ENCODE measurements at regions not wholly inside any gene's neighbourhood (a gene's known extent, or its start where the extent isn't known, plus 50 kb on each side); places are given as distances from the start of the nearest gene placed in this dataset.

GRCh38 chr13:53342623-53343360 is 314.2 kb downstream of the OLFM4 start:
- no peaks in the 10 kb centered on the region for H3K9me3 ChIP-seq (ENCODE audit: control insufficient read depth, insufficient read depth, low read length)
- no peaks in the 10 kb centered on the region for H3K36me3 ChIP-seq (ENCODE audit: control insufficient read depth, insufficient read depth, low read length)
- no peak overlapping the region for H3K9ac ChIP-seq (ENCODE audit: low read depth, low read length)
- no peaks in the 10 kb centered on the region for H3K27me3 ChIP-seq (ENCODE audit: control insufficient read depth, insufficient read depth, low read length)
- H3K4me1 ChIP-seq (ENCODE audit: control insufficient read depth, insufficient read depth, low read length): peaks cover 24% of the 10 kb centered on the region
- H3K4me3 ChIP-seq (ENCODE audit: low read depth, low read length): no peak overlapping the region

GRCh38 chr13:53343361-53343744 is 314.7 kb downstream of the OLFM4 start:
- no peak overlapping the region for H3K4me3 ChIP-seq (ENCODE audit: low read depth, low read length)
- H3K4me1 ChIP-seq (ENCODE audit: control insufficient read depth, insufficient read depth, low read length): peaks cover 24% of the 10 kb centered on the region
- H3K9me3 ChIP-seq (ENCODE audit: control insufficient read depth, insufficient read depth, low read length): no peaks in the 10 kb centered on the region
- H3K36me3 ChIP-seq (ENCODE audit: control insufficient read depth, insufficient read depth, low read length): no peaks in the 10 kb centered on the region
- no peaks in the 10 kb centered on the region for H3K27me3 ChIP-seq (ENCODE audit: control insufficient read depth, insufficient read depth, low read length)
- no peak overlapping the region for H3K9ac ChIP-seq (ENCODE audit: low read depth, low read length)

- Histone ChIP-seq H3K9me3 (ENCODE audit: control insufficient read depth, insufficient read depth, low read length) (no peaks in the 10 kb centered on the region), H3K36me3 (ENCODE audit: control insufficient read depth, insufficient read depth, low read length) (no peaks in the 10 kb centered on the region), H3K9ac (ENCODE audit: low read depth, low read length) (no peak overlapping the region), H3K27me3 (ENCODE audit: control insufficient read depth, insufficient read depth, low read length) (peaks cover 6% of the 10 kb centered on the region), H3K4me1 (ENCODE audit: control insufficient read depth, insufficient read depth, low read length) (no peaks in the 10 kb centered on the region), H3K4me3 (ENCODE audit: low read depth, low read length) (no peak overlapping the region)
Measured at GRCh38 chr13:53351021-53351420, 322.4 kb downstream of the OLFM4 start.

GRCh38 chr13:53357582-53357981 is 329.0 kb downstream of the OLFM4 start:
- H3K27me3 ChIP-seq (ENCODE audit: control insufficient read depth, insufficient read depth, low read length): no peaks in the 10 kb centered on the region
- H3K4me3 ChIP-seq (ENCODE audit: low read depth, low read length): no peak overlapping the region
- no peaks in the 10 kb centered on the region for H3K9me3 ChIP-seq (ENCODE audit: control insufficient read depth, insufficient read depth, low read length)
- H3K9ac ChIP-seq (ENCODE audit: low read depth, low read length): no peak overlapping the region
- H3K36me3 ChIP-seq (ENCODE audit: control insufficient read depth, insufficient read depth, low read length): no peaks in the 10 kb centered on the region
- no peaks in the 10 kb centered on the region for H3K4me1 ChIP-seq (ENCODE audit: control insufficient read depth, insufficient read depth, low read length)

- Histone ChIP-seq H3K27me3 (ENCODE audit: control insufficient read depth, insufficient read depth, low read length) (no peaks in the 10 kb centered on the region), H3K4me1 (ENCODE audit: control insufficient read depth, insufficient read depth, low read length) (peaks cover 1% of the 10 kb centered on the region), H3K36me3 (ENCODE audit: control insufficient read depth, insufficient read depth, low read length) (no peaks in the 10 kb centered on the region), H3K9ac (ENCODE audit: low read depth, low read length) (no peak overlapping the region), H3K9me3 (ENCODE audit: control insufficient read depth, insufficient read depth, low read length) (no peaks in the 10 kb centered on the region), H3K4me3 (ENCODE audit: low read depth, low read length) (no peak overlapping the region)
Measured at GRCh38 chr13:53368948-53369347, 340.3 kb downstream of the OLFM4 start.

- Histone ChIP-seq H3K4me1 (ENCODE audit: control insufficient read depth, insufficient read depth, low read length) (peaks cover 4% of the 10 kb centered on the region), H3K9me3 (ENCODE audit: control insufficient read depth, insufficient read depth, low read length) (no peaks in the 10 kb centered on the region), H3K9ac (ENCODE audit: low read depth, low read length) (no peak overlapping the region), H3K4me3 (ENCODE audit: low read depth, low read length) (no peak overlapping the region), H3K27me3 (ENCODE audit: control insufficient read depth, insufficient read depth, low read length) (no peaks in the 10 kb centered on the region), H3K36me3 (ENCODE audit: control insufficient read depth, insufficient read depth, low read length) (no peaks in the 10 kb centered on the region)
Measured at GRCh38 chr13:53379485-53379884, 350.9 kb downstream of the OLFM4 start.

GRCh38 chr13:53382008-53382407 is 353.4 kb downstream of the OLFM4 start:
- Histone ChIP-seq H3K9ac (ENCODE audit: low read depth, low read length) (no peak overlapping the region), H3K9me3 (ENCODE audit: control insufficient read depth, insufficient read depth, low read length) (no peaks in the 10 kb centered on the region), H3K4me3 (ENCODE audit: low read depth, low read length) (no peak overlapping the region), H3K27me3 (ENCODE audit: control insufficient read depth, insufficient read depth, low read length) (no peaks in the 10 kb centered on the region), H3K36me3 (ENCODE audit: control insufficient read depth, insufficient read depth, low read length) (no peaks in the 10 kb centered on the region), H3K4me1 (ENCODE audit: control insufficient read depth, insufficient read depth, low read length) (no peaks in the 10 kb centered on the region)

GRCh38 chr13:53398051-53398450 is 369.4 kb downstream of the OLFM4 start:
- no peaks in the 10 kb centered on the region for H3K9me3 ChIP-seq (ENCODE audit: control insufficient read depth, insufficient read depth, low read length)

GRCh38 chr13:53405616-53406015 is 377.0 kb downstream of the OLFM4 start:
- Histone ChIP-seq H3K36me3 (ENCODE audit: control insufficient read depth, insufficient read depth, low read length) (no peaks in the 10 kb centered on the region), H3K4me3 (ENCODE audit: low read depth, low read length) (no peak overlapping the region), H3K9me3 (ENCODE audit: control insufficient read depth, insufficient read depth, low read length) (no peaks in the 10 kb centered on the region), H3K9ac (ENCODE audit: low read depth, low read length) (no peak overlapping the region), H3K4me1 (ENCODE audit: control insufficient read depth, insufficient read depth, low read length) (no peaks in the 10 kb centered on the region), H3K27me3 (ENCODE audit: control insufficient read depth, insufficient read depth, low read length) (no peaks in the 10 kb centered on the region)

More at GRCh38 chr13:53398051-53398450, 369.4 kb downstream of the OLFM4 start:
- no peak overlapping the region for H3K4me3 ChIP-seq (ENCODE audit: low read depth, low read length)
- H3K4me1 ChIP-seq (ENCODE audit: control insufficient read depth, insufficient read depth, low read length): peaks cover 3% of the 10 kb centered on the region
- H3K9ac ChIP-seq (ENCODE audit: low read depth, low read length): no peak overlapping the region
- H3K27me3 ChIP-seq (ENCODE audit: control insufficient read depth, insufficient read depth, low read length): no peaks in the 10 kb centered on the region
- H3K36me3 ChIP-seq (ENCODE audit: control insufficient read depth, insufficient read depth, low read length): no peaks in the 10 kb centered on the region

- H3K9me3 ChIP-seq (ENCODE audit: control insufficient read depth, insufficient read depth, low read length): no peaks in the 10 kb centered on the region
- no peaks in the 10 kb centered on the region for H3K36me3 ChIP-seq (ENCODE audit: control insufficient read depth, insufficient read depth, low read length)
- H3K9ac ChIP-seq (ENCODE audit: low read depth, low read length): no peak overlapping the region
- no peaks in the 10 kb centered on the region for H3K4me1 ChIP-seq (ENCODE audit: control insufficient read depth, insufficient read depth, low read length)
- H3K4me3 ChIP-seq (ENCODE audit: low read depth, low read length): no peak overlapping the region
- H3K27me3 ChIP-seq (ENCODE audit: control insufficient read depth, insufficient read depth, low read length): no peaks in the 10 kb centered on the region
Measured at GRCh38 chr13:53408306-53408705, 379.7 kb downstream of the OLFM4 start.

- H3K9me3 ChIP-seq (ENCODE audit: control insufficient read depth, insufficient read depth, low read length): no peaks in the 10 kb centered on the region
- no peak overlapping the region for H3K4me3 ChIP-seq (ENCODE audit: low read depth, low read length)
- H3K9ac ChIP-seq (ENCODE audit: low read depth, low read length): no peak overlapping the region
- H3K27me3 ChIP-seq (ENCODE audit: control insufficient read depth, insufficient read depth, low read length): no peaks in the 10 kb centered on the region
- no peaks in the 10 kb centered on the region for H3K4me1 ChIP-seq (ENCODE audit: control insufficient read depth, insufficient read depth, low read length)
- no peaks in the 10 kb centered on the region for H3K36me3 ChIP-seq (ENCODE audit: control insufficient read depth, insufficient read depth, low read length)
Measured at GRCh38 chr13:53408847-53409568, 380.4 kb downstream of the OLFM4 start.

- H3K36me3 ChIP-seq (ENCODE audit: control insufficient read depth, insufficient read depth, low read length): no peaks in the 10 kb centered on the region
- H3K9ac ChIP-seq (ENCODE audit: low read depth, low read length): no peak overlapping the region
- H3K27me3 ChIP-seq (ENCODE audit: control insufficient read depth, insufficient read depth, low read length): no peaks in the 10 kb centered on the region
- no peaks in the 10 kb centered on the region for H3K9me3 ChIP-seq (ENCODE audit: control insufficient read depth, insufficient read depth, low read length)
- no peaks in the 10 kb centered on the region for H3K4me1 ChIP-seq (ENCODE audit: control insufficient read depth, insufficient read depth, low read length)
- no peak overlapping the region for H3K4me3 ChIP-seq (ENCODE audit: low read depth, low read length)
Measured at GRCh38 chr13:53411463-53411862, 382.9 kb downstream of the OLFM4 start.
